RWPE1 (cell line): ENCODE measurements at regions not wholly inside any gene's neighbourhood (a gene's known extent, or its start where the extent isn't known, plus 50 kb on each side); places are given as distances from the start of the nearest gene placed in this dataset.

Experiments used
- CTCF ChIA-PET: fragments of 350-600 bp; sonication (Branson Sonifier 250); formaldehyde crosslinking; extraction: SDS; loops from one replicate; lab custom pipeline; 2021; lab: Yijun Ruan, JAX
- POLR2A ChIA-PET: fragments of 400-600 bp; formaldehyde crosslinking; extraction: SDS; loops from one replicate; lab custom pipeline; 2020; ENCODE audit warnings: antibody characterized with exemption; ENCODE audit not compliant: low non-redundant PET; lab: Yijun Ruan, JAX
- DNase-seq: peaks from one replicate; pipeline ENCODE4 v3.0.0; 2012; ENCODE audit warnings: low spot score
- H3K27ac ChIP-seq: fragments of 450-650 bp; 2 replicates; pipeline ENCODE4 v1.5.1; 2017
- TF ChIP-seq, protein P1 (sequence below): fragments of 450-650 bp; conservative IDR thresholded peaks from 2 replicates; pipeline ENCODE4 v1.5.1; 2017; ENCODE audit warnings: low read depth, mild to moderate bottlenecking

DNA sequence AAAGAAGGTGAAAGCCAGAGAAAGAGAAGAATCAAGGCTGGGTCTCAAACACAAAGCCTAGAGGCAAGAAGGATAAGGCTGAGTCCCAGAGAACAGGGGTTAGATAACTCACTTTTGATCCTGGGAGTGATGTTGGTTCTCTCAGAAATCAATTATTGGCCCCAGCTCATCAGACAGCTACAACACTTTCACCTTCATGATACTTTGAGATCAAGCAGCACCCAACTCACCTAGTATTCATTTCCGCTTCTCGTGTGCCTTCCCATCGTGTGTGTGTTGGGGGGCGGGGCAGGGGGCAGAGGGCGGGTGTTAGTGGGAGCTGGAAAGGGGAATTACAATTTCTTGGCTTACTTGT is 92.2 kb upstream of the RAD23B start:
- POLR2A ChIA-PET: interaction anchor here (0.6 kb wide), 2 partner anchors 70 to 1523 kb away, joined by 4 to 5 read pairs; no protein-coding TSS in a partner anchor
- no peak for DNase-seq
- TF ChIP-seq, protein P1, sequence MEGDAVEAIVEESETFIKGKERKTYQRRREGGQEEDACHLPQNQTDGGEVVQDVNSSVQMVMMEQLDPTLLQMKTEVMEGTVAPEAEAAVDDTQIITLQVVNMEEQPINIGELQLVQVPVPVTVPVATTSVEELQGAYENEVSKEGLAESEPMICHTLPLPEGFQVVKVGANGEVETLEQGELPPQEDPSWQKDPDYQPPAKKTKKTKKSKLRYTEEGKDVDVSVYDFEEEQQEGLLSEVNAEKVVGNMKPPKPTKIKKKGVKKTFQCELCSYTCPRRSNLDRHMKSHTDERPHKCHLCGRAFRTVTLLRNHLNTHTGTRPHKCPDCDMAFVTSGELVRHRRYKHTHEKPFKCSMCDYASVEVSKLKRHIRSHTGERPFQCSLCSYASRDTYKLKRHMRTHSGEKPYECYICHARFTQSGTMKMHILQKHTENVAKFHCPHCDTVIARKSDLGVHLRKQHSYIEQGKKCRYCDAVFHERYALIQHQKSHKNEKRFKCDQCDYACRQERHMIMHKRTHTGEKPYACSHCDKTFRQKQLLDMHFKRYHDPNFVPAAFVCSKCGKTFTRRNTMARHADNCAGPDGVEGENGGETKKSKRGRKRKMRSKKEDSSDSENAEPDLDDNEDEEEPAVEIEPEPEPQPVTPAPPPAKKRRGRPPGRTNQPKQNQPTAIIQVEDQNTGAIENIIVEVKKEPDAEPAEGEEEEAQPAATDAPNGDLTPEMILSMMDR: no peak
- CTCF ChIA-PET: no interaction called here
- no peak overlapping the region for H3K27ac ChIP-seq

DNA sequence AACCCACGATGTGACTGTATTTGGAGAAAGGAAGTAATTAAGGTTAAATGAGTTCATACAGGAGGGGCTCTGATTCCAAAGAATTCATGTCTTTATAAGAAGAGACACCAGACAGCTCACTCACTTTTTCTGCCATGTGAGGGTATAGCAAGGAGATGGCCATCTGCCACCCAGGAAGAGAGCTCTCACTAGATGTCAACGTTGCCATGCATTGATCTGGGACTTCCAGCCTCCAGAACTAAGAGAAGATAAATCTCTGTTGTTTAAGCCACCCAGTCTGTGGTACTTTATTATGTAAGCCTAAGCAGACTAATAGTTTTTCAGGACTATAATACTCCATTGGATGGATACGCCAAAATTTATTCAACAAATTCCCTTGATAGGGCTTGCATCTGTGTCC is 89.8 kb upstream of the RAD23B start:
- no peak for DNase-seq
- no peak overlapping the region for H3K27ac ChIP-seq
- ChIA-PET CTCF (no interaction called here), POLR2A (no interaction called here)
- TF ChIP-seq, protein P1: no peak

GRCh38 chr9:107198718-107199117 is 84.4 kb upstream of the RAD23B start:
- TF ChIP-seq, protein P1: no peak
- no peak for DNase-seq
- ChIA-PET CTCF (no interaction called here), POLR2A (no interaction called here)
- no peak overlapping the region for H3K27ac ChIP-seq

DNA sequence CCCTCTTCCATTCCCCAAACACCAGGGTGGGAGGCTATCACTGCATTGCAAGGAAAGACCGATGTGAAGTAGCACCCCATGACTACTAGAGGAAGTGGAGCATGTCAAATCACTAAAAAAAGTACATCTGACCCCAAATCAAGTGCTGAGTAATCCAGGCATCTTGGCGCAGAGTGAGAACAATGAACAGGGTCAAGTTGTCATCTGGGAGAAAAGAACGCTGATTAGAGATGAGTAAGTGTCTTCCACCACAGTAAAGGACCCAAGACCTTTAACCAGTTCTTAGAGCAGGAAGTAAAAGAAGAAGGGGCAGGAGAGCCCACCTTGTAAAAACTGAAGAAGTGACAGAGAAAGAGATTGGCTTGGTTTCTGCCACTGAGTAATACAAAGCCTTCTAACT is 75.0 kb upstream of the RAD23B start:
- H3K27ac ChIP-seq: no peak overlapping the region
- TF ChIP-seq, protein P1: no peak
- ChIA-PET CTCF (no interaction called here), POLR2A (no interaction called here)
- DNase-seq: no peak

GRCh38 chr9:107210775-107211174 is 72.3 kb upstream of the RAD23B start:
- no peak overlapping the region for H3K27ac ChIP-seq
- TF ChIP-seq, protein P1: no peak
- POLR2A ChIA-PET: no interaction called here
- peak; percentile 56 for DNase-seq
- CTCF ChIA-PET: interaction anchor here (0.6 kb wide), 1 partner anchor 32 kb away, joined by 3 read pairs; no protein-coding TSS in a partner anchor

GRCh38 chr9:107211284-107211923 is 71.7 kb upstream of the RAD23B start:
- TF ChIP-seq, protein P1: no peak
- no peak overlapping the region for H3K27ac ChIP-seq
- CTCF ChIA-PET: interaction anchor here (0.5 kb wide), 1 partner anchor 1309 kb away, joined by 4 read pairs; no protein-coding TSS in a partner anchor
- no peak for DNase-seq
- POLR2A ChIA-PET: no interaction called here
